HTERT RPE-1 (cell line): ENCODE measurements at regions not wholly inside any gene's neighbourhood (a gene's known extent, or its start where the extent isn't known, plus 50 kb on each side); places are given as distances from the start of the nearest gene placed in this dataset.
"Not testable (repeated sequence)": the region's sequence is repeated elsewhere in the genome, so short reads cannot be mapped to it uniquely, and the experiment has no call there.

Source experiments
- in situ Hi-C: fragments of 300-500 bp; cut with MboI; formaldehyde crosslinking; loops from 4 replicates; pipeline ENCODE4 v1.14.3; 2020; ENCODE audit warnings: low sequenced_read_pairs

DNA sequence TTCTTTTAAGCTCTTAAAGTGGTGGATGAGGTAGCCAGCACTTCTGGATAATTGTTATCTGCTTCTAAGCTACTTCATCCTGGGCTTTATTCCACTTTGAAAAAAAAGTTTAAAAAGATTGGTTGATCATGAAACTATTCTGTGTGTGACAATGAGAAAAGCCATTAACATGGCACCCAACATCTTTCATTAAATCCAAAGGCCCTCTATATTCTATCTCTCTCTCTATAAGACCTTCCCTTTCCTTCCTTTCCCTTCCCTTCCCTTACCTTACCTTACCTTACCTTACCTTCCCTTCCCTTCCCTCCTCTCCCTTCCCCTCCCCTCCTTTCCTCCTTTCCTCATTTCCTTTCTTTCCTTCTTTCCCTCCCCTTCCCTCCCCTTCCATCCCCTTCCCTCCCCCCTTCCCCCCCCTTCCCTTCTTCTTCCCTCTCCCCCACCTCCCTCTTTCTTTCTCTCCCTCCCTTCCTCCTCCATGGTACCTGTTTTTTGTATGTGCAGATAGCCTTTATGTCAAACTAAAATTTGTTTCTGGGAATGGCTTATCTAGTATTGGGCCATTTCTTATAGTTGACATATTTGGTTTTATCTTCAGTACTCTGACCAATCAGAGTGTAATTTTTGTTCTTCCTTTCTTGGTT lies 218.7 kb downstream of the DKK1 start:
- in situ Hi-C loops = no loop called here

GRCh38 chr10:52533986-52534385 lies 219.9 kb downstream of the DKK1 start:
- in situ Hi-C loops = no loop called here

DNA sequence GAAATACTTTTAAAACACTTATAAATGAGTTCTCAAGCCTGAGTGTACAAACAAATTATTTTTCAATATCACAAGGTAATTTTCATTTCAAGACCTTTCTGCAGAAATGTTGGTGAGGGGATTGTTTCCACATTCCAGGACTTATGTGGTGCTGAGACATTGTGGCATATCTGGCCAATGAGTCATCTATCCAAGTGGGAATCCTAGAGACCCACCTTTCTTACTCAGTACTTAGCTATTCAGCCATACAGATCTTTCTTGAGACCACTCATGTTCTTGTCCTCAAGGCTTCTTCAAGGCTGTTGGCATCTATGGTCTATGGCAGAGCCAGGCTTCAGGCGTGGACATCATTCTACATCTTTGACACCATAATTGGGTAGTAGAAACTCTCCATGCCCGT lies 225.4 kb downstream of the DKK1 start:
- in situ Hi-C loops = no loop called here

DNA sequence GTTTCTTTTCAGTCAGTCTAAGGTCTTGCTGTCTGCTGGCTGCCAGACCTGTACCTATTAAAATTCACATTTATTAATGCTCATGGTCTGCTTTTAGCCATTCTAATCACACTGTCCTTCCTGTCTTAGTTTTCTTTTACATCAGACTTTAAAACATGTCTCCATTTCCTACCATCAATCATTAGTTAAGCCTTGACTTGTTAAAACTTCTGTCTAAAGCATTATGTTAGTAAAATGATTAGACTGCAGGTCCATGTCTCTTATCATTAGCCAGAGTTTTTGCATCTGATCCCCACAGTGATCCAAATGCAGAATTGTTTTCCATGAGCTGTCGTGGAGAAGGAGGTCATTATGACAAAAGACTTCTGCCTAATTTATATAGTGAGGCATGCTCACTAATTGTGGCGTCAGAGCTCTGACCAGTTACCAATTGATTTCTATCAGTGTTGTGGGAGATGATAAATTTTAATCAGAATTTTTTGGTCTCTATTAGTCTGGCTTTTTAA lies 226.5 kb downstream of the DKK1 start:
- in situ Hi-C loops = no loop called here

GRCh38 chr10:52541006-52541473 lies 227.0 kb downstream of the DKK1 start:
- in situ Hi-C loops = no loop called here

- in situ Hi-C loops = no loop called here
Observed at GRCh38 chr10:52542906-52543305, 228.8 kb downstream of the DKK1 start.

DNA sequence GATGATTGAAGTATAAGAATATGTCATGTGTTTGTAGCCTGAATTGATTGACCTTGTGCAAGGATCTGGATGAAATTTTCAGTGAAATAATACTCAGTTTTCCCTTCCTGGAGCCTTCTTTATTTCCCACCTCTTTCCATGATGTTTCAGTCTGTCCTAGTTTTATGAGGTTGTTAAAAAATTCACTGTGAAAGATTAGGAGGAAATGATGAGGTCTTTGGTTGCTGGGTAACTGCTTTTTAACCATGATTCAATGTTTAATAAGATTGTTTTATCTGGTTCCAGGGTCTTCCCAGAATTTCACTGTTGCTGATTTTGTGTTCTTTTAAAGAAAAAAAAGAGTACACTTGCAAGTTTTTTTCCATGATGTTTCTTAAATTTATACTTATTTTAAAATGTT lies 221.5 kb downstream of the MBL2 start:
- in situ Hi-C loops = no loop called here

GRCh38 chr10:52558090-52558489 lies 214.5 kb downstream of the MBL2 start:
- in situ Hi-C loops = no loop called here

DNA sequence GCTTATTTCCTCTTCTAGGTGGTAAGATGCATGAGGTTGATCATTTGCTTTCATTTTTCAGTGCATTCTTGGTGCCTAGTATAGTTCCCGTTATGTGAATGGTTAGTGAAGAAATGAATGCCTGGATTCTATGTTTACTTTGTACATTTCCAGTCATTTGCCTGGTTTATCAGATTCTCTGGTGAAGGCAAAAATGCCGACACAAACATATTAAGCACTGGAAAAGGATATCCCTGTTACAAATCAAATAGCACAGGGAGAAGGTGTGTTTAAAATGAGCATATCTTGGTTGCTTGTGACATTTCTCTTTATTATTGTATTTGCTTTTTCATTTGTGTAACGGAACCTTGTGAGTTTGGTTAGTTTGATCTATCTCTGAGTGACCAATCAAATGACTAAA lies 211.3 kb downstream of the MBL2 start:
- in situ Hi-C loops = no loop called here

GRCh38 chr10:52563360-52563759 lies 209.2 kb downstream of the MBL2 start:
- in situ Hi-C loops = no loop called here

GRCh38 chr10:52566471-52567246 lies 205.9 kb downstream of the MBL2 start:
- in situ Hi-C loops = no loop called here

DNA sequence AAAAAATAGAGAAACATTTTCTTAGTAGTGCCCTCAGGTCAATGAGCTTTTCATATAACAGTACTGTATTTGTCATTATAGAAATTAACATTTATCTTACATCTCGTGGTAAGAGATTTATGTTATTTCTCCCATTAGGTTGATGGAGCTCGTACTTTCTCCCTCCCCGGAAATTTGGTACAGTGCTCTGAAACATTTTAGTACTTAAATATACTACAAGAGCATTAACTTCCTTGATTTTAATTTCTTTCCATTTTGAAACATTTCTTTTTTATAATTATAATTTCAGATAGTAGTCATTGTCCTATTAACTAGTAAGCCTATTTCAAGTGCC lies 205.4 kb downstream of the MBL2 start:
- in situ Hi-C loops = no loop called here

DNA sequence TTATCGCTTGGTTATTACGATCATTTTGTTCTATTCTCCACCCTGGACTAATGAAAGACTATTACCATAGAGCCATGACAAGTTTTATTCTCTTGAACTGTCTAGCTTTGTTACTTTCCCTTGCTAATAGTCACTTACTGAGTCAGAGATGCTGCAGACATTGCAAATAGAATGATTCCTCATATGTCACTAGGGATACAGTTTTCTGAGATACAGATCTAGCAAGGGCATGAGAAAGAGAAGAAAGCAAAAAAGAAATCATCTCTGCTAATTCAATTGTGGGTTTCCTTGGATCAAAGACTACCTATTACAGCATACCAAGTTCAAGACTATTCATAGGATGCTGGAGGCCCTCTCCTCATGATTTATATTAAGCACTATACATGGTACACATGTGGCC lies 204.3 kb downstream of the MBL2 start:
- in situ Hi-C loops = no loop called here

DNA sequence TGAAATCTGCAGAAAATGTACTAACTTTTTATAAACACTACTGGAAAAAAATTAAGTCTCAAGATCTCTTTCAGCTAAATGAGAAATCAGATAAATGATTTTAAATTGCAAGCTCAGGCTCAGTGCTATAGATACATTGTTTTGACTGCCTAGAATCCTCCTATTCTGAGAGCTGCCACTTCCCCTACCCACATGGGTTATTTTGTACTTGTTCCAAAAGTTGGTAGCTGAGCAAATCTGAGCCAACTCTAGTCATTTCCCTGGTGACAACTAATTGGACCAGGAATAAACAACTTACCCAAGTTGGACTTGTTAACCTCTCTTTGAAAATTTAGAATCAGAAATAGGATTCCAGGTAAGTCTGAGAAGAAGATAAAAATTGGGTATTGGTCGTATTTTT lies 202.1 kb downstream of the MBL2 start:
- in situ Hi-C loops = no loop called here

- in situ Hi-C loops = no loop called here
Observed at GRCh38 chr10:52571018-52571417, 201.6 kb downstream of the MBL2 start.

GRCh38 chr10:52571516-52572182 lies 200.9 kb downstream of the MBL2 start:
- in situ Hi-C loops = no loop called here

GRCh38 chr10:52573347-52573746 lies 199.2 kb downstream of the MBL2 start:
- in situ Hi-C loops = no loop called here

DNA sequence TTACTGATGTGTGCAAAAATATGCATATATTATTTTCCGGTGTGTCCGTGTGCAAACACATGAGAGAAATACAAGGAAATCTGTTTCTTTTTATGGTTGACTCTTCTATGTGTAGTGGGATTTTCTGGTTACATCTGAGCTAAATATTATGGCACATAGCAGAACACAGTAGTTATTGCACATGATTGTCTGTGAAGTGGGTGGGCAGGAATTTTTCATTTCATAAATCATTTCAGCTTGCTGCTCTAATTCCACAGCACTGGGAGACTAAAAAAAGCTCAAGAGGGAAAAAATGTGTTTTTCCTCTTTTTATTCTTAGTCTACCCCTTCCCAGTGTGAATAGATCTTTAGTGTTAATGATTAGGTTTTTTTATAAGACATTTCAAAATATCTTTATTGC lies 197.9 kb downstream of the MBL2 start:
- in situ Hi-C loops = no loop called here

- in situ Hi-C loops = no loop called here
Observed at GRCh38 chr10:52577047-52577446, 195.5 kb downstream of the MBL2 start.

GRCh38 chr10:52578871-52579405 lies 193.6 kb downstream of the MBL2 start:
- in situ Hi-C loops = no loop called here

DNA sequence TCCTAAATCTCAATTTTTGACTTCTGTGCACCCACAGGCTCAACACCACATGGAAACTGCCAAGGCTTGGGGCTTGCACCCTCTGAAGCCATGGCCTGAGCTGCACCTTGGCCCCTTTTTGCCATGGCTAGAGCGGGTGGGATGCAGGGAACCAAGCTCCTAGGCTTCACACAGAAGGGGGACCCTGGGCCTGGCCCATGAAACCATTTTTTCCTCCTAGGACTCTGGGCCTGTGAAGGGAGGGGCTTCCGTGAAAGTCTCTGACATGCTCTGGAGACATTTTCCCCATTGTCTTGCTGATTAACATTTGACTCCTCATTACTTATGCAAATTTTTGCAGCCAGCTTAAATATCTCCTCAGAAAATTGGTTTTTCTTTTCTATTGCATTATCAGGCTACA lies 190.9 kb downstream of the MBL2 start:
- in situ Hi-C loops = not testable (repeated sequence)

- in situ Hi-C loops = no loop called here
Observed at GRCh38 chr10:52583336-52583735, 189.2 kb downstream of the MBL2 start.
